Testis (tissue), 2 donors: ENCODE measurements at regions not wholly inside any gene's neighbourhood (a gene's known extent, or its start where the extent isn't known, plus 50 kb on each side); places are given as distances from the start of the nearest gene placed in this dataset.

ENCODE experiments used
- CTCF ChIP-seq, 3 experiments: fragments of 450-650 bp in 2 of 3; fragments of 200-600 bp in 1 of 3; sonication (generic) in 1 of 3; IDR thresholded peaks; one replicate each; pipeline ENCODE4 v1.5.1; 2016 to 2019; ENCODE audit warnings: antibody characterized with exemption in 3 of 3, mild to moderate bottlenecking in 2 of 3, moderate library complexity in 1 of 3
- POLR2A ChIP-seq: fragments of 450-650 bp; IDR thresholded peaks from one replicate; pipeline ENCODE4 v1.6.1; 2017; ENCODE audit warnings: antibody characterized with exemption, mild to moderate bottlenecking, moderate library complexity

GRCh38 chr21:25280061-25280460, 327.2 kb downstream of the MRPL39 start:
- TF ChIP-seq CTCF (IDR thresholded peaks at IDR 0.05) (no peak), POLR2A (no peak)
